Inflammatory macrophage treated with lipopolysaccharide for 4 hours (primary cell): ENCODE measurements at regions not wholly inside any gene's neighbourhood (a gene's known extent, or its start where the extent isn't known, plus 50 kb on each side); places are given as distances from the start of the nearest gene placed in this dataset.

Source experiments
- DNase-seq: peaks from one replicate; pipeline ENCODE4 v3.0.0-alpha.2; 2020

- DNase-seq: no peak
Observed at GRCh38 chr2:205901491-205901890, 184.5 kb downstream of the INO80D start.

- no peak for DNase-seq
Observed at GRCh38 chr2:205898744-205899143, 187.2 kb downstream of the INO80D start.

- DNase-seq: no peak
Observed at GRCh38 chr2:205895981-205896655, 189.9 kb downstream of the INO80D start.

- DNase-seq: no peak
Observed at GRCh38 chr2:205892665-205893259, 193.2 kb downstream of the INO80D start.

- DNase-seq: no peak
Observed at GRCh38 chr2:205892251-205892655, 193.7 kb downstream of the INO80D start.

GRCh38 chr2:205889114-205889513, 196.9 kb downstream of the INO80D start:
- DNase-seq: no peak

GRCh38 chr2:205887637-205888036, 198.3 kb downstream of the INO80D start:
- no peak for DNase-seq

- DNase-seq: peak; percentile 82
Observed at GRCh38 chr2:205885492-205886099, 200.4 kb downstream of the INO80D start.

- DNase-seq: no peak
Observed at GRCh38 chr2:205883965-205884364, 201.7 kb downstream of the NRP2 start.

GRCh38 chr2:205882806-205883425, 200.6 kb downstream of the NRP2 start:
- DNase-seq: no peak

GRCh38 chr2:205880048-205880447, 197.7 kb downstream of the NRP2 start:
- no peak for DNase-seq

- DNase-seq: no peak
Observed at GRCh38 chr2:205878999-205879762, 196.9 kb downstream of the NRP2 start.

GRCh38 chr2:205877496-205877895, 195.2 kb downstream of the NRP2 start:
- no peak for DNase-seq

- no peak for DNase-seq
Observed at GRCh38 chr2:205876127-205876526, 193.8 kb downstream of the NRP2 start.

GRCh38 chr2:205872716-205873115, 190.4 kb downstream of the NRP2 start:
- DNase-seq: no peak

GRCh38 chr2:205869439-205869838, 187.1 kb downstream of the NRP2 start:
- DNase-seq: peak; percentile 5

- peak; percentile 90 for DNase-seq
Observed at GRCh38 chr2:205868773-205869333, 186.6 kb downstream of the NRP2 start.

- peak; percentile 5 for DNase-seq
Observed at GRCh38 chr2:205868053-205868452, 185.8 kb downstream of the NRP2 start.

- DNase-seq: peak; percentile 1
Observed at GRCh38 chr2:205867371-205867770, 185.1 kb downstream of the NRP2 start.

- DNase-seq: no peak
Observed at GRCh38 chr2:205865905-205866441, 183.7 kb downstream of the NRP2 start.

- DNase-seq: no peak
Observed at GRCh38 chr2:205865056-205865455, 182.8 kb downstream of the NRP2 start.

GRCh38 chr2:205864491-205864890, 182.2 kb downstream of the NRP2 start:
- no peak for DNase-seq
